ENCODE measurements at regions not wholly inside any gene's neighbourhood (a gene's known extent, or its start where the extent isn't known, plus 50 kb on each side); places are given as distances from the start of the nearest gene placed in this dataset.

DNA sequence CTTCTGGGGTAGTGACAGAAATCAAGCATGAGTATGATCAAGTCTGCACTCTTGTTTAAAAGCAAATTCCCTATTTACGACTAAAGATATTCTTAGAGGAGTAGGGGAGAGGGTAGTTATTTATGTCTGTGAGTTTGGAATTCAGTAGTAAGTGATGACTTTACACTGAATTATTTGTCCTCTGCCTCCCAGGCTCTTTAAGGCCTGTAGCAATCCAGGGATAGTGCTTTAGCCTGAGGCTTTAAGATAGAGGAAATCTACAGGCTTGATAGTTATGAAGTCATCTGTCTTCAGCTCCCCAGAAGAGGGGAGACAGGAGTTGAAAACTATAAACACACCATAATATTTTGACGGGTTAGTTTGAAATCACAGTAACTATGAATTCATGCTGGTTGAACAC lies 664.5 kb downstream of the EPM2A start:
- intact Hi-C loops (cut with DNase I): no loop called here
- no peak overlapping the region for H3K27ac ChIP-seq
- no peaks in the 10 kb centered on the region for H3K27me3 ChIP-seq
- no peak overlapping the region for H3K9ac ChIP-seq (ENCODE audit: low read depth in 2 of 2, low read length in 2 of 2)
- TF ChIP-seq, protein P1, sequence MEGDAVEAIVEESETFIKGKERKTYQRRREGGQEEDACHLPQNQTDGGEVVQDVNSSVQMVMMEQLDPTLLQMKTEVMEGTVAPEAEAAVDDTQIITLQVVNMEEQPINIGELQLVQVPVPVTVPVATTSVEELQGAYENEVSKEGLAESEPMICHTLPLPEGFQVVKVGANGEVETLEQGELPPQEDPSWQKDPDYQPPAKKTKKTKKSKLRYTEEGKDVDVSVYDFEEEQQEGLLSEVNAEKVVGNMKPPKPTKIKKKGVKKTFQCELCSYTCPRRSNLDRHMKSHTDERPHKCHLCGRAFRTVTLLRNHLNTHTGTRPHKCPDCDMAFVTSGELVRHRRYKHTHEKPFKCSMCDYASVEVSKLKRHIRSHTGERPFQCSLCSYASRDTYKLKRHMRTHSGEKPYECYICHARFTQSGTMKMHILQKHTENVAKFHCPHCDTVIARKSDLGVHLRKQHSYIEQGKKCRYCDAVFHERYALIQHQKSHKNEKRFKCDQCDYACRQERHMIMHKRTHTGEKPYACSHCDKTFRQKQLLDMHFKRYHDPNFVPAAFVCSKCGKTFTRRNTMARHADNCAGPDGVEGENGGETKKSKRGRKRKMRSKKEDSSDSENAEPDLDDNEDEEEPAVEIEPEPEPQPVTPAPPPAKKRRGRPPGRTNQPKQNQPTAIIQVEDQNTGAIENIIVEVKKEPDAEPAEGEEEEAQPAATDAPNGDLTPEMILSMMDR (IDR thresholded peaks at IDR 0.05): no peak
- DNase-seq: no peak
- H3K4me3 ChIP-seq: no peak overlapping the region
- H3K4me1 ChIP-seq: no peaks in the 10 kb centered on the region
- no peaks in the 10 kb centered on the region for H3K36me3 ChIP-seq
- no peaks in the 10 kb centered on the region for H3K9me3 ChIP-seq

DNA sequence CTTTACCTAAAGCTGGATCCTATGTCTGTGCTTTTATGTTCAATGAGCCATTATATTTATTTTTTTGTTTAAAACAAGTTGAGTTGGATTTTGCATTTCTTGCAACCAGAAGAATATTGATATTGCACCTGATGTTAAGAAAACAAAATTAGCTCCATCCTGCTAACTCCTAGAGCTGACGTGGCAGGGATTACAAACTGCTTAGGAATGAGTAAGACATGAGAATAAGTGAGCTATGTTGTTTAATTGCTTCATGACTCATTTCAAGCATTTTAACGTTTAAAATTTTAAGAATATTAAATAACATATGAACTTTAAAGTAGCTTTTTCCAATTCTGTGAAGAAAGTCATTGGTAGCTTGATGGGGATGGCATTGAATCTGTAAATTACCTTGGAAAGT lies 663.5 kb downstream of the EPM2A start:
- no peak for DNase-seq
- H3K9ac ChIP-seq (ENCODE audit: low read depth in 2 of 2, low read length in 2 of 2): no peak overlapping the region
- H3K36me3 ChIP-seq: no peaks in the 10 kb centered on the region
- no peak overlapping the region for H3K27ac ChIP-seq
- no peaks in the 10 kb centered on the region for H3K4me1 ChIP-seq
- no peak overlapping the region for H3K4me3 ChIP-seq
- TF ChIP-seq, protein P1 (IDR thresholded peaks at IDR 0.05): no peak
- no peaks in the 10 kb centered on the region for H3K9me3 ChIP-seq
- intact Hi-C loops (cut with DNase I): no loop called here
- no peaks in the 10 kb centered on the region for H3K27me3 ChIP-seq

DNA sequence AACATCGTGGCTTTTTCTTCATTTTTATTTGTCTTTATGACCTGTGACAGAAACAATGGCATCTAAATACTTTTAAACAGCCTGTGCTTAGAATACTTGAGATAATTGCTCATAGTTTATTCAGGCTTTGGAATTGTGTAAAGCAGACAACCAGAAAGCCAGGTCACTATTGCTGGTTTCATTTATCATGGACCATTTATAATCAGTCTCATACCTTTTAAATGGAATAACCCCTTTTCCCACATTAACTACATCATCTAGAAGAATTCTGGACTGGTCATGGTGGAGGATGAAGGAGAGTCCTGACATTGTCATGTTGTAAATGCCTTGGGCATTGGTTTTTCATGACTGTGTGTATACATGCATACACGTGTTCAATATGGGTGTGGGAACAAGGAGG lies 661.5 kb downstream of the EPM2A start:
- no peak for DNase-seq
- no peak overlapping the region for H3K4me3 ChIP-seq
- no peaks in the 10 kb centered on the region for H3K36me3 ChIP-seq
- no peaks in the 10 kb centered on the region for H3K4me1 ChIP-seq
- no peak overlapping the region for H3K27ac ChIP-seq
- H3K27me3 ChIP-seq: no peaks in the 10 kb centered on the region
- TF ChIP-seq, protein P1 (IDR thresholded peaks at IDR 0.05): no peak
- intact Hi-C loops (cut with DNase I): no loop called here
- H3K9ac ChIP-seq (ENCODE audit: low read depth in 2 of 2, low read length in 2 of 2): no peak overlapping the region
- no peaks in the 10 kb centered on the region for H3K9me3 ChIP-seq

DNA sequence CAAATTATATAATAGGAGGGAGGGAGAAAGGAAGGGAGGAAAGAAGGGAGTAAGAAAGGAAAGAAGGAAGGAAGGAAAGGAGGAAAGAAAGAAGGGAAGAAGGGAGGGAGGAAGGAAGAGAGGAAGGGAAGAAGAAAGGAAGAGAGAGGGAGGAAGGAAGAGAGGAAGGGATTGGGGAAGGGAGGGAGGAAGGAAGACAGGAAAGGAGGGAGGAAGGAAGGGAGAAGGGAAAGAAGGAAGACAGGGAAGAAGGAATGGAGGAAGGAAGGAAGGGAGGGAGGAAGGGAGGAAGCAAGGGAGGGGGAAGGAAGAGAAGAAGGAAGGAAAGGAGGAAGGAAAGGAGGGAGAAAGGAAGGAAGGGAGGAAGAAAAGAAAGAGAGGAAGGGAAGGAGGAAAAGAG lies 660.5 kb downstream of the EPM2A start:
- Histone ChIP-seq H3K4me1 (no peaks in the 10 kb centered on the region), H3K9ac (ENCODE audit: low read depth in 2 of 2, low read length in 2 of 2) (no peak overlapping the region), H3K4me3 (no peak overlapping the region), H3K9me3 (no peaks in the 10 kb centered on the region), H3K27me3 (no peaks in the 10 kb centered on the region), H3K27ac (no peak overlapping the region), H3K36me3 (no peaks in the 10 kb centered on the region)
- TF ChIP-seq, protein P1 (IDR thresholded peaks at IDR 0.05): no peak
- intact Hi-C loops (cut with DNase I): no loop called here
- DNase-seq: no peak

DNA sequence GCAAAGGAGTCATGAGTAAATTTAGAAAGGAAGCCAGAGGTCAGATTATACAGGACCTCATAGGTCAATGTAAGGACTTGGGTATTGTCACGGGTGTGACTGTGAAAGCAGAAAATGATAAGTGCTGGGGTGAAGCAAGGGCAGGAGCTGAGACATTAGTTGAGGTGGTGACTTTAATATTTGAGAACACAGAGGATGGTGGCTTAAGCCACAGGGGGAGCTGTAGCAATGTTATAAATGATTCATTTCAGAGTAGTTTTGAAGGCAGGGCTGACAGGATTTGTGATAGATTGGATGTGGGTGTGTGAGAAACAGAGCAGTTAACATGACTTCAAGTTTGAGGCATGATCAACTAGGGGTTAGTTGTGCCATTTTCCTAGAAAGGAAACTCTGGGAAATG lies 659.9 kb downstream of the EPM2A start:
- Histone ChIP-seq H3K27me3 (no peaks in the 10 kb centered on the region), H3K27ac (no peak overlapping the region), H3K4me1 (no peaks in the 10 kb centered on the region), H3K4me3 (no peak overlapping the region), H3K36me3 (no peaks in the 10 kb centered on the region), H3K9me3 (no peaks in the 10 kb centered on the region), H3K9ac (ENCODE audit: low read depth in 2 of 2, low read length in 2 of 2) (no peak overlapping the region)
- intact Hi-C loops (cut with DNase I): no loop called here
- TF ChIP-seq, protein P1 (IDR thresholded peaks at IDR 0.05): no peak
- no peak for DNase-seq
